PFSK-1 (cell line): ENCODE measurements at regions not wholly inside any gene's neighbourhood (a gene's known extent, or its start where the extent isn't known, plus 50 kb on each side); places are given as distances from the start of the nearest gene placed in this dataset.

Experiments
- FOXP2 ChIP-seq: optimal IDR thresholded peaks from 2 replicates; pipeline ENCODE3; 2011; ENCODE audit warnings: borderline replicate concordance, control low read depth, inconsistent platforms; ENCODE audit not compliant: insufficient read depth; ENCODE audit errors: extremely low read length, extremely low read depth
- POLR2AphosphoS5 ChIP-seq: IDR thresholded peaks from 2 replicates; pipeline ENCODE4 v1.6.1; 2012; ENCODE audit warnings: low read depth, mild to moderate bottlenecking, control low read depth, low read length, moderate library complexity
- REST ChIP-seq, 2 experiments: IDR thresholded peaks; 2 replicates each; pipeline versions ENCODE4 v1.6.1 to v1.8.0; 2011 to 2012; ENCODE audit warnings: low read depth in 2 of 2, low read length in 2 of 2, control low read depth in 1 of 2, inconsistent platforms in 1 of 2, mild to moderate bottlenecking in 1 of 2, moderate library complexity in 1 of 2; ENCODE audit not compliant: insufficient read depth in 1 of 2
- SIN3A ChIP-seq: IDR thresholded peaks from 2 replicates; pipeline ENCODE4 v1.6.1; 2012; ENCODE audit warnings: mild to moderate bottlenecking, low read length, moderate library complexity, borderline replicate concordance; ENCODE audit not compliant: insufficient read depth
- TAF1 ChIP-seq: IDR thresholded peaks from 2 replicates; pipeline ENCODE4 v1.6.1; 2012; ENCODE audit warnings: low read length, control low read depth, borderline replicate concordance; ENCODE audit not compliant: insufficient read depth

- no peak for TF ChIP-seq TAF1
- TF ChIP-seq POLR2AphosphoS5: no peak
- TF ChIP-seq FOXP2: no peak
- TF ChIP-seq SIN3A: no peak
- TF ChIP-seq REST (IDR thresholded peaks at IDR 0.05; ENCODE audit: insufficient read depth in 1 of 2, low read depth in 2 of 2, low read length in 2 of 2): no peak
Observed at GRCh38 chr6:144877118-144877517, 592.0 kb downstream of the UTRN start.

- TF ChIP-seq TAF1 (no peak), FOXP2 (no peak), POLR2AphosphoS5 (no peak), REST (IDR thresholded peaks at IDR 0.05; ENCODE audit: insufficient read depth in 1 of 2, low read depth in 2 of 2, low read length in 2 of 2) (no peak), SIN3A (no peak)
Observed at GRCh38 chr6:144878577-144878976, 593.4 kb downstream of the UTRN start.

- TF ChIP-seq POLR2AphosphoS5 (no peak), TAF1 (no peak), SIN3A (no peak), REST (IDR thresholded peaks at IDR 0.05; ENCODE audit: insufficient read depth in 1 of 2, low read depth in 2 of 2, low read length in 2 of 2) (no peak), FOXP2 (no peak)
Observed at GRCh38 chr6:144879436-144879835, 594.3 kb downstream of the UTRN start.

GRCh38 chr6:144882425-144882824, 597.3 kb downstream of the UTRN start:
- TF ChIP-seq FOXP2: no peak
- no peak for TF ChIP-seq POLR2AphosphoS5
- no peak for TF ChIP-seq TAF1
- TF ChIP-seq SIN3A: no peak
- no peak for TF ChIP-seq REST (IDR thresholded peaks at IDR 0.05; ENCODE audit: insufficient read depth in 1 of 2, low read depth in 2 of 2, low read length in 2 of 2)

- TF ChIP-seq TAF1 (no peak), POLR2AphosphoS5 (no peak), REST (IDR thresholded peaks at IDR 0.05; ENCODE audit: insufficient read depth in 1 of 2, low read depth in 2 of 2, low read length in 2 of 2) (no peak), SIN3A (no peak)
Observed at GRCh38 chr6:144883915-144884314, 598.8 kb downstream of the UTRN start.
